HG02938 (cell line): ENCODE measurements at regions not wholly inside any gene's neighbourhood (a gene's known extent, or its start where the extent isn't known, plus 50 kb on each side); places are given as distances from the start of the nearest gene placed in this dataset.
"Not testable (repeated sequence)": the region's sequence is repeated elsewhere in the genome, so short reads cannot be mapped to it uniquely, and the experiment has no call there.

Source experiments
- ATAC-seq: cut with Tn5 transposase; IDR thresholded peaks from one replicate; pipeline ENCODE4 v1.9.1; 2021; ENCODE audit warnings: mild to moderate bottlenecking, moderate library complexity; ENCODE audit not compliant: unreplicated experiment

GRCh38 chr5:44565360-44565759, 176.1 kb upstream of the FGF10 start:
- ATAC-seq: no peak

- no peak for ATAC-seq
Measured at GRCh38 chr5:44546286-44546685, 157.1 kb upstream of the FGF10 start.

- ATAC-seq: no peak
Measured at GRCh38 chr5:44543511-44543910, 154.3 kb upstream of the FGF10 start.

GRCh38 chr5:44542470-44542869, 153.2 kb upstream of the FGF10 start:
- no peak for ATAC-seq

- no peak for ATAC-seq
Measured at GRCh38 chr5:44539602-44539919, 150.3 kb upstream of the FGF10 start.

GRCh38 chr5:44538797-44539601, 149.8 kb upstream of the FGF10 start:
- ATAC-seq: no peak

GRCh38 chr5:44536650-44537260, 147.5 kb upstream of the FGF10 start:
- ATAC-seq: peak; percentile 61

- ATAC-seq: no peak
Measured at GRCh38 chr5:44535621-44536020, 146.4 kb upstream of the FGF10 start.

- no peak for ATAC-seq
Measured at GRCh38 chr5:44532981-44533380, 143.8 kb upstream of the FGF10 start.

GRCh38 chr5:44531756-44532155, 142.5 kb upstream of the FGF10 start:
- not testable (repeated sequence) for ATAC-seq

GRCh38 chr5:44530783-44531182, 141.6 kb upstream of the FGF10 start:
- ATAC-seq: not testable (repeated sequence)

GRCh38 chr5:44511596-44511995, 122.4 kb upstream of the FGF10 start:
- no peak for ATAC-seq

- no peak for ATAC-seq
Measured at GRCh38 chr5:44506561-44506960, 117.3 kb upstream of the FGF10 start.

GRCh38 chr5:44499381-44499780, 110.2 kb upstream of the FGF10 start:
- no peak for ATAC-seq

- ATAC-seq: no peak
Measured at GRCh38 chr5:44497606-44498005, 108.4 kb upstream of the FGF10 start.

- no peak for ATAC-seq
Measured at GRCh38 chr5:44495280-44495679, 106.1 kb upstream of the FGF10 start.

- ATAC-seq: no peak
Measured at GRCh38 chr5:44489759-44490158, 100.5 kb upstream of the FGF10 start.

GRCh38 chr5:44486591-44486990, 97.4 kb upstream of the FGF10 start:
- ATAC-seq: no peak

GRCh38 chr5:44454002-44454401, 64.8 kb upstream of the FGF10 start:
- ATAC-seq: no peak

- ATAC-seq: no peak
Measured at GRCh38 chr5:44446399-44446798, 57.2 kb upstream of the FGF10 start.

- ATAC-seq: no peak
Measured at GRCh38 chr5:44443172-44443571, 54.0 kb upstream of the FGF10 start.

GRCh38 chr5:44441460-44441859, 52.2 kb upstream of the FGF10 start:
- ATAC-seq: no peak

- no peak for ATAC-seq
Measured at GRCh38 chr5:44440186-44440585, 51.0 kb upstream of the FGF10 start.
